HG02759 (cell line): ENCODE measurements at regions not wholly inside any gene's neighbourhood (a gene's known extent, or its start where the extent isn't known, plus 50 kb on each side); places are given as distances from the start of the nearest gene placed in this dataset.

Experiments used
- ATAC-seq: cut with Tn5 transposase; IDR thresholded peaks from one replicate; pipeline ENCODE4 v1.9.1; 2021; ENCODE audit warnings: mild to moderate bottlenecking, moderate library complexity; ENCODE audit not compliant: unreplicated experiment

DNA sequence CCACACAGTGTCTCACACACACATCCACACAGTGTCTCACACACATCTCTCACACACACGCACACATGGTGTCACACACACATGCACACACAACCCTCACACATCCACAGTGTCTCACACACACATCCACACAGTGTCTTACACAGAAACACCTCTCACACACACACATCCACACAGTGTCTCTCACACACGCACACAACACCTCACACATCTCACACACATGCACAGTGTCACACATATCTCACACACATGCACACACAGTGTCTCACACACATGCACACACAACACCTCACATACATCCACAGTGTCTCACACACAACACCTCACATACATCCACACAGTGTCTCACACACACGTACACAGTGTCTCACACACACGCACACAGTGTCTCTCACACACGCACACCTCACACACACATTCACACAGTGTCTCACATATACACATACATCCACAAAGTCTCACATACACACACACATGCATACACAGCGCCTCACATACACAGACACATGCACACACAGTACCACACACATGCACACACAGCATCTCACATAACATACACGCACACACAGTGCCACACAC is 473.9 kb upstream of the HS6ST1 start:
- no peak for ATAC-seq

DNA sequence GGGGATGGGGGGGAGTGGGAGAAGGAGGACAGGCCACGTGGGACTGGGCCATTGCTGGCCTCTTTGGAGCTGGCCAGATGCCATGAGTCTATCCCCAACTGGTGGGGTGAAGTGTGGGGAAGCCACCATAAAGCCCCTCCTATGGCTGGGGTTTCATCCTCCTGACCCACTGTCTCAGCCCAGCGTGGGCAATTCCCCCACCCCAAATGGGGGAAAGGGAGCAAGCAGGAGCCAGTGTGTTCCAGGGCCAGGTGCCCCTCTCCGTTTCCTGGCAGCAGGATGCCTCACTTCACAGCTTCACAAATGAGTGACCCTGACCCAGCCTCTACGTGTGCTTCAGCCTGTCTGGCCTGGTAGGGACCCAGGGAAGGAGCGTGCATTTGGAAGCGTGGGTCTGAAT is 474.7 kb upstream of the HS6ST1 start:
- no peak for ATAC-seq

DNA sequence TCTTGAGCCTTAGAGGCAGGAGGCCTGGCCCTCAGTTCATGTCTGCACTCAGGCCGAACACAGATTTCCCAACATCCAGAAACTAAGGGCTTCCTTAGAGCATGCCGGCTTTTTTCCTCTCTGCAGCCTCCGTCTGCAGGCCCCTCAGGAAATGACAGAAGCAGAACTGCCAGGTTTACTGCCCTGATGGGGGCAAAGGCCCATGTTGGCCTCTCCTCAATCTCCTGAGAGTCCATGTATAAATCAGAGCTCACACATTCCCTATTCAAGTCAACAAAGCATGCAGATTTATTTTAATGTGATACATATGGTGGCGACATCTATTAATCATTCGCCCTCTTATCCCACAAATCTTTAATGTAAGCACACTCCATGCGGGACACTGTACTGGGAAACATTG is 475.6 kb upstream of the HS6ST1 start:
- no peak for ATAC-seq

DNA sequence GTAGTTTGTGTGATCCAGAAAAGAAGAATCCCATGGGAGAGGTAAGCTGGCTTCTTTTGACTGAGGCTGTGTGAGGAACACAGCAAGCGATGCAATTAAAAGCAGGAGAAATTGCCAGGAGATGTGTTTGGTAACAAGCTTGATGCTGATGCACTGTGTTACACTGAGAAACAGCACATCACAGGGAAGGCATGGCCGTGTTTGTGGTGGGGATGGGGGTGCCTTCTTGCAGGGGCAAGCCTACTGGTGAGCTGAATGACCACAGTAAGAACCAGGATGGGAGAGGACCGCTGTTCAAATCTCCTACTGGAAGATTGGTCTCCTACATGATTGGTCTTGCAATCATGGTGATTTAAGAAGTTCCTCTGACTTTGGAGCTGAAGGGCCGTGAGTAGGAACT is 477.7 kb upstream of the HS6ST1 start:
- ATAC-seq, result no peak

DNA sequence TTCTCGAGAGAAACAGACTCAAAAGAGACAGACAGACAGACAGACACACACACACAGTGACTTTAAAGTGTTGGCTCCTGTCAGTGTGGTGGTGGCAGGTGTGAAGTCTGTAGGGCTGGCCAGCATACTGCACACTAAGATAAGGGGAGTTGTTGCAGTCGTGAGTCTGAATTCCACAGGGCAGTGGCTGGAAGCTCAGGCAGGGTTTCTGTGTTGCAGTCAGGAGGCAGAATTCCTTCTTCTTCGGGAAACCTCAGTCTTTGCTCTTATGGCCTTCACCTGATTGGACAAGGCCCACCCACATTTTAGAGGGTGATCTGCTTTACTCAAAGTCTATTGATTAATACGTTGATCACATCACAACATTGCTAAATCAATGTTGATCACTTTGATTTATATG is 478.4 kb upstream of the HS6ST1 start:
- ATAC-seq, result no peak

DNA sequence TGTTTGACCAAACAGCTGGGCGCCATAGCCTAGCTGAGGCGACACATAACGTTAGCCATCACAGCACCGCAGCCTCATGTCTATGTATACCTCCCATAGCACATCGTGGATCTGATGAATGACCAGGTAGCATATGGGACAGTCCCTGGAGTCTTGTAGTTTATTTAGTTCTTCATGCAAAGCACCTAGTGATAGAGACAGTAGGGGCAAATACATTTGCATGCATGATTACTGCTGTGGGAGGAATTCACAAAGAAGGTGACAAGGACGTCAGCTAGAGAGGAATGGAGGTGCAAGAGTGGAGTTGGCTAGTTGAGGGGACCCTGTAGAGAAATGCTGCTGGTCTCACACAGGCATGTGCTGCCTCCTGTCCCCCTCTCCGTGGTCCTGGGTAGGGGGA is 478.9 kb upstream of the HS6ST1 start:
- peak; percentile 23 for ATAC-seq

DNA sequence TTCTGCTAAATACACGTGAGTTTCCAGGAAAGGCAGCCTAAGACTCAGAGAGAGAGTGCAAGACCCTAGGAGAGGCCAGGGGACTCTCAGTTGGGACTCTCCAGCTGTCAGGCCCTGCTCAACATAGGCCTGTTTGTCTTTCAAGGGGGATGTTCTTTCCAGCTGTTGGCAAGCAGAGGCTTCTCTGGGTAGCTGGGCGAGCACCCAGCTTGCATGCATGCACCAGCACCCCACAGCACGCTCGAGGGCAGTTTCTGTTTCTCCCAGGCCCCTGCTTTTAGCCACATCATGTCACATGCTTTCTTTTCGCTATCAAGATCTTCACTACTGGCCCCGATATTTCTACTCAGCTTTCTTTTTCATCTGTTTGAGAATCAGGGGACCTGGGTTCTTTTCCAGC is 479.3 kb upstream of the HS6ST1 start:
- peak; percentile 80 for ATAC-seq

DNA sequence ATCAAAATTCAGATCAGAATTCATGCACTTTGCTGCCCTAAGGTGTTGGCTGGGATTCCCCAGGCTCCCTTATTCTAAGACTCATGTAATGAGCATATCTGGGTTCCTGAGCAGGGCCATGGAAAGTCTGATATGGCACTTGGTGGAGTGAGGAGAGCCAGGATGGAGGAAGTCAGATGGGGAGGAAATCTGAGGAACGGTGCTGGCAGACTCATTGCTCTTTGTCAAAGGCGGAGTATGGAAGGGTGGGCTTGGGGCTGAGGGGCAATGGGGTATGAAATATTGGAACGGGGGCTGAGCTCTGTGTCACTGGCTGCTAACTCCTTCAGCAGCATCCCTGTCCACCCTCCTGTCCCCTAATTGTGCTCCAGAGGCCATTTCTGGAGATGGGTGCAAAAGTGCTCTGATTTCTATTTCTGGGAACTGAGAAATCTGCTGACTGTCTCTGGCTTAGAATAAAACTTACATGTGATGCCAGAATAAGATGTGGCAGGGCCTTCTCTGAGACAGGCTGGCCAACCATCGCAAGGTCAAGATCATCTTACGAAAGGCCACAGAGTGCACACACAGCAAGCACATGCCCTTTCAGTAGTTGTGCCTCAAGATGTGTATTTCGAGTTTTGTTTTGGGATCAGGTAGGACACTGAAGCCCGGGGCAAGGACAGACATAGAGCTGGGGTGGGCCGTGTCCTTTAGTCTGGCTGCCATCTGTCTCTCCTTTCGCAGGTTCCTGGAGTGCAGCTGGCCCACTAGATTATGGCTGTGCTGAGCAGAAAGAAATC is 480.0 kb upstream of the HS6ST1 start:
- ATAC-seq, result no peak

DNA sequence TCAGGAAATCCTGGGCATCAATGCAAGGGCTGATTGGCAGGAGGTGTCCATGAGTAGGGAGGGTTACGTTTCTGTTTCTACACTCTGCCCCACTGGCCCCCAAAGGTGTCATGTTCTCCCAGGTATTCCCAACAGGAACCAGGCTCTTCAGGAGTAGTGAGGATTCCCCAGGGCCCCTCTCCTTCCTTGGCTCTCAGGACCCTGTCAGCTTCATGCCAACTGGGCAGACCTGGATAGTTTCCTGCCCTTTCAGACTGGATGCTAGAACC is 480.6 kb upstream of the HS6ST1 start:
- no peak for ATAC-seq

DNA sequence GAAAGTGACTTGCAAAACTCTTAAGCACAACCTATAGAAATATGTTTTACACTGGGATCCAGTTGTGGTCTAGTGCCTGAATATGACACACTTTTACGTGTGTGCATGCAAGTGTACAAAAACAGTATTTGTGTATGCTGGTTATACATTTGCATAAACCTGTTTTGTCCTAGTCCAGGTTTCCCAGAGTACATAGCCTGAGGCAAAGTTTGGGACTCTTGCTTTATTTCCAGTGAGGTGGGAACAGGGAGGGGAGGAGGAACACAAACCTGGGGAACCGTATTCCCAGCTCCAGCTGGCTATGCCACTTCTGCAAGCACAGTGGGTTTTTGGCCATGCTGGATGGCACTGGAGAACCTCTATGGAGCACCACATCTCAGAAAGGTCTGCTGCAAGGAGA is 481.1 kb upstream of the HS6ST1 start:
- no peak for ATAC-seq

DNA sequence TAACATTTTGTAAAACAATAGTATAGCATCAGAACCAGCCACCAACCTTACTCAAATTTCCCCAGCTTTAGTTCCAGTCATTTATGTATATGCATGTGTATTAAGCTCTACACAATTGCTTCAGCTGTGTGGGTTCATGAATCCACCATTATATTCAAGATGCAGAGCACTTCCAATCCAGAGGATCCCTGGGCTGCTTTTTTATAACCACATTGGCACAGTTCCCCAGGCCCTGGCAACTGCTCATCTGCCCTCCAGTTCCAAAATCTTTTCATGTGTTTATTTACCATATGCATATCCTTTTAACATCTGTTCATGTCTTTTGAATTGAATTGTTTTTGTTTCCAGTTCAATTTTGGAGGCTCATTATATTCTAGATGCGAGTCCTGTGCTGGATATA is 482.9 kb upstream of the HS6ST1 start:
- no peak for ATAC-seq

DNA sequence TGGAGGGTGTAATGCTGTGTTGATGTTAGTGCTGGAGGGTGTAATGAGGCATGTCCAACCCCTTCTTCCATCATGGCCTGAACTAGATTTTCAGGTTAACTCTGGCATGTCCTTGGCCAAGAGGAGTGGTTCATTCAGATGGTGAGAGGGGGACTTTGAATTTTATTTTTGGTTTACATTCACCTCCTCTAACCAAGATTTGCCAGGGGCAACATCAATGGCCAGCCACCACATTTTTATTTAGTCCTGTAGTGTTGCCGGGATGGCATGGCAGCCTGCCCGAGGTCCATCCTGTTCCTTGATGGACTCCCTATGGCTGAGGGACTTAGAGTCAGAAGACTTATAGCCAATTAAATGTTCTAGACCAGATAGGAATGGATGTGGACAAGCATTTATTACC is 484.6 kb upstream of the HS6ST1 start:
- no peak for ATAC-seq

DNA sequence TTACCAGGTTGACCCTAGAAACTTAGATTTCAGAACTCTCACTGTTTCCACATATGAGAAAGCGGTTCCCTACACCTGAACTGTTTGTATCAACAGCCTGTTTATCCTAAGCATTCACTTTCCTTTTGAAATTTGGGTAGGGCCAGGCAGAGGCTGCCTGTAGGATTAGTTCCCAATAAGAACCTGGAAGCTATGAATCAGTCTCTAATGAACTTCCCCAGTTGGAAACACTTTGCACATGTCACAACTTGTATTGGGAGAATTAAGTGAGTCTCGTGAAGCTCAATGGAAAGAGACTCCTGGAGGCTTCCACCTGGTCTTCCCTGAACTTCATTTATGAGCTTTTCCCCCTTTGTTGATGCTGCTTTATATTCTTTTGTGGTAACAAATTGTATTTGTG is 486.6 kb upstream of the HS6ST1 start:
- ATAC-seq, result no peak

DNA sequence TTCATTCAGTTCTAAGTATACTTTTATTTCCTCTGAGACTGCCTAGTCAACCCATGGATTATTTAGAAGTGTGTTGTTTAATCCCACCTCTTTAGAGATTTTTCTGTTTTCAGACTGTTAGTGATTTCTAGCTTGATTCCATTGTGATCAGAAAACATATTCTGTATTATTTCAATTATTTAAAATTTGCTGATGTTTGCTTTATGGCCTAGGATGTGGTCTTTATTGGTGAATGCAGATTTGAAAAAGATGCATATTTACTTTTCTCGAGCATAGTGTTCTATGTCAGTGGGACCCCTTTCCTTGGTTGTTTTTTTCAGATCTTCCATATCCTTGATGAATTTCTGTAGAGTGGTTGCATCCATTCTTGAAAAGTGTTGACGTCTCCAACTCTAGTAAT is 487.2 kb upstream of the HS6ST1 start:
- ATAC-seq, result no peak

DNA sequence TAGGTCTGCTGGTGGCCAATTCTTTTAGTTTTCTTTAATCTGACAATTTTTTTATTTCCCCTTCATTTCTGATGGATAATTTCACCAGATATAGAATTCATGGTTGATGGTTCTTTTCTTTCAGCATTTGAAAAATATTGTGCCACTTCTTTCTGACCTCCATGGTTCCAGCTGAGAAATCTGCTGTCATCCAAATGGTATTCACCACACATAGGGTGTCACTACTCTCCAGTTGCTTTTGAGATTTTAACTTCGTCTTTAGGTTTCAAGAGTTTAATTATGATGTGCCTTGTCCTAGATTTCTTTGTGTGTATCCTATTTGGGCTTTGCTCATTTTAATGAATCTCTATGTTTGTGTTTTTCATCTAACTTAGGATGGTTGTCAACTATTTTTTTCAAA is 488.6 kb upstream of the HS6ST1 start:
- no peak for ATAC-seq

DNA sequence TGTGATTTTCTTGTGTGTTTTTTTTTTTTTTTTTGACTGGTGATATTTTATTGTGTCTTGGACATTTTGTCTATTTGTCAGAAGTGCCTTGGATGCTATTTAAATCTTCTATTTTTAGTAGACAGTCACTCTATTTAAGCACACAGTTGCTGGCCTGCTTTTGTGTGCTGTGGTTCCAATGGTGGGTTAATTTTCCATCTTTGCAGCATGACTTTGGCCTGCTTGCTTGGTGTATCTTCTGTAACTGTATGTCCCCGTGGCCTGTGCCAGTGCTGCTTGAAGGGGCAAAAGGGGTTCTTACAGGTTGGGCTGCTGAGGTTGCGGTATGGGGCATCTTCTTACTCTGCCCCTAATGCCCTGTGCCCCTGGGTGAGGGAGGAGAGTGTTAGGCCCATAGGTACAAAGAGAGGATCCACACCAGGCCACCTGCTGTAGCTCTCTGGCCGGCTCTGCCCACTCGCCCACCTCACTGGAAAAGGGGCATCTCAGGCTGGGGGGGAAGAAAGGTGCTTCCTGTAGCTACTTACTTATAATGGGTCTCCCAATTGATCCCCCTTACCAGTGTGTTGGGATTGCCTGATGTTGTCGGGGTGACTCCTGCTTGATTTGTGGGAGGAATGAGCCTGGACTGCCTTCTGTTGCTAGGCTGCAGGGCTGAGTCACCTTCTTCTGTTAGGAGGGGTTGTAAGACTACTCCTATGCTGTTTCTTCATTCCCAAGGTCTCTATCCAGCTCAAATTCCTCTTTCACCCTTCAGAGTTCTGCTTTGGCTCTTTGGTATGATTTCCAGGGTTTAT is 490.0 kb upstream of the HS6ST1 start:
- no peak for ATAC-seq

DNA sequence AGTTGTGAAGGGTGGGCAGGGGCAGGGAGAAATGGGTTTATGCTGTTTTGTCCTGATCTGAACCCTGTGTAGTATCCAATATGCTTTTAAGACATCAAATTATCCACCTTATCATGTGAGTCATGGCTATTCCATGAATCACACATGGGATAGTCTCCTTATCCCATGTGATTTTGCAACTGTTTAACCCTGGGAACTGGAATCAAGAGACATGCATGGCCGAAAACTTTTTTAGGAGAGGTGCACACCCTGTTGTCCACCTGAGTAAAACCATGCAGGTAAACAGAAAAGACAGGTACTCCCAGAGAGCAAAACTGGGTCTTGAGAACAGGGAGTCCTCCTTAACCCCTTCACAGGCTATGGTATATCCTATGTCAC is 490.6 kb upstream of the HS6ST1 start:
- ATAC-seq, result no peak

DNA sequence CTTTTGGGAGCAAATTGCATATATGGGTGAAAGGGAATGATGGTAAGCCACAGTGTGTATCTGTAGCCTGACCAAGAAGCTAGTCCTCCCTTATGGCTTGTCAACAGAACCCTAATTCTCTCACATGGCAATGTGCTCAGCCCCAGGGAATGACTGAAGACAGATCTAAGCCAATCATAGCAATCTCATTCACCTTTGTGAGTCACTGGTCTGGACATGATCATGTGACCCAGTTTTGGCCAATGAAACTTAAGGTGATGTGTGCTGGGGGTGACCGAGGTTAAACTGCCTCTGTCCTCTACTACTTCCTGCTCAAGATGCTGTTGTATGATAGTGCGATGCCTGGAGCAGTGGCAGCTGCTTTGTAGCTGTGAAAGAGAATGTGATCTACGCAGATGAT is 491.2 kb upstream of the HS6ST1 start:
- ATAC-seq, result no peak

DNA sequence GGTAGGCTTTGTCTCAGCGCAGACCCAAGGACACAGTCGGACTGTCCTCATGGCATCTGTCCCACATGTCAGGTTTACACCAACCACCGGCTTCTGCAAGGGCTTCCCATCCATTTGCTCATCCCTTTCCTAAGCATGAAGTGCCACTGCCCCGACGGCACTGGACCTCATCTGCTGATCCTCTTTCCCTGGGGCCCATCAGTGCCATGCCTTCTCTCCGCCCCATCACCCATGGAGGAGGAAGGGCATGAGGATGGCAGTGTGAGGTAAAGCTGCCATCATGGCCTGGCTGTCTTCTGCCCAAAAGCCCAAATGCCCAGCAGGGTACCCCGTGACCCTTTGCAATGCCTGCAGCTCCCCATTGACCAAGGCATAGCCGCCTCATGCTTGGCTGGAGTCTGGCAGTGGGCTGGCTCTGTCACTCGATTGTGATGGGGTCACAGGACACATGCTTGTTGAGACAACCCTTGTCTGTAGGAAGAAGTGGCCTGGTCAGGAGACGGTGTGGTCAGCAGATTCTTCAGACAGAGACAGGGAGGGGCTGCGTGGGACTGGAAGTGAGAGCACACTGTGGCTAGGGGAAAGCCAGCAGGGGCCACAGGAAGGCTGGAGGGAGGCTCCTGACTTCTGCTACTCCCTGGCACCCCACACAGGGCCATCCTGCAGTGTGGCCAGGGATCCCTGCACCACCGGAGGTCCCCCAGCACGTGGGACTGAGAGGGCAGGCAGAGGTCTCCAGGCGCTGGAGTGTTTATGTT is 493.7 kb upstream of the HS6ST1 start:
- no peak for ATAC-seq

DNA sequence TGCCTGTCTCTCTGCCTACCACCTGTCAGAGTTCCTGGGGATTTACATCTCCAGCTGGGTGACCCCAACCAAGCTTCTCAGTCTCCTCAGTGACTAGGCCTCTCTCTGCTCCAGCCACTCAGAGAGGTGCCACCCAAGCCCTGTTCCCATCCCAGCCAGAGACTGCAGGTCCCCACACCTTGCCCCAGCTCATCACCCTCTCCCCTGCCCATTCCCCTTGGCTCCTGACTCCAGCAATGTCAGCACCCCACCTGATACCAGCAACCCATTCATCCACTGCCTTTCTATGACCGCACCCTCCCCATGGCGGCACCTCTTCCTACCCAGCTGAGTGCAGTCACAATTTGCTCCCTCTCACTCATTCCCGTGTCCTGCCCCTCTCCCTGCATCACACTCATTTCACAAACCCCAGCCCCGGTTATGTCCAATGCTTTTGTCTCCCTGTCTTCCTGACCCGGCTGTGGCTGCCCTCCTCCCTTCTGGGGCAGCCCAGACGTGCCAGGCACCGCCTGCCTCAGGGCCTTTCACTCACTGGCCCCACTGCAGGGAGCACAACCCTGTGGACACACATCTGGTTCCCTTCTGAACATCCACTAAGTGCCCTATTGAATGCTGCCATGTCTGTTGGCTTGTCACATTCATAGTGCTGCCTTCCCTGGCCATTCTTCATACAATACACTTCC is 494.8 kb upstream of the HS6ST1 start:
- no peak for ATAC-seq

DNA sequence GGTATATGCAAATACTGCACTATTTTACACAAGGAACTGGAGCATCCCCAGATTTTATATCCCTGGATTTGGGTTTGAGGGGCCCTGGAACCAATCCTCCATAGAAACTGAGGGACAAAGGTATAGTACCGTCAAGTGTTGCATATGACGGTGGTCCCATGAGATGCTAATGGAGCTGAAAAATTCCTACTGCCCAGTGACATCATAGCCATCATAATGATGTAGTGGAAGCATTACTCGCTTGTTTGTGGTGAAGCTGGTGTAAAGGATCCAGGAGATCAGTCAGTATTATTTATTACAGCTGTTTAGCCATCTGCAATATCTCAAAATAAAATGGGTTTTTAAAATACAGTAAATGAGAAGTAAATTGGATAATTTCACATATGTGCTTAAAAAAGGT is 496.6 kb upstream of the HS6ST1 start:
- no peak for ATAC-seq
